ENCODE measurements at regions not wholly inside any gene's neighbourhood (a gene's known extent, or its start where the extent isn't known, plus 50 kb on each side); places are given as distances from the start of the nearest gene placed in this dataset.

DNA sequence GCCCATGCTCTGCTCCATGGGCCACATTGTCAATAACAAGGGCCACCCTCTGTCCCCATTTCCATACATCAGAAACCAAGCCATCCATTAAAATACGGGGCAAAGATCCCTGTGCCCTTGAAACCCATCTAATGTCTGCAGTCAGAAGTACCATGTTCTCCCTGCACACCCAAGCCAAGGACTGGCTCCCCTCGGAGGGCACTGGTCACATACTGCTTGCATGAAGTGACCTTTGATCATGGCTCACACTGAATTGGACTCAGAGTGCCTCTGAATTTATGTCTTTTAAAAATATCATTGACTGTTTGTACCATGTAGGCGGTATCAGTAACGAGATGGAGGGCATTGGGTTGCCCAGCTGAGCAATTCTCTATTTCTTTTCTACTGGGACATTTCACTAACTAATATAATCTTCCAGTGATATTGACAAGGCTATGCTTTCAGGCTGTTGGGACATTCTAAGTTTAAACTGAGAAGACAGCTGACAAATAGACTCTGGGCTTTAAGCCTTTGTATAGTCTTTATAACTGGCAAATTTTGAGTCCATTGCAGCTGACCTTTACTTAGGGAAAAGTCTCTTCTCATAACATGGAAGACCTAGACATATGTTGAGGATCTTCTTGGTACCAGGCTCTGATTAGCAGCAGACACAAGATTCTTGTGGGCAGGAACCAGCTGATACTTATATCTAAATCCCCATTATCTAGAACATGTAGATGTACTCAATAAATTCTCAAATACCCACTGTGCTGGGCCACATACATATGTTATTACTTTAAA, 214.3 kb downstream of the MYCN start:
- no peak for DNase-seq (ENCODE audit: low read depth)

DNA sequence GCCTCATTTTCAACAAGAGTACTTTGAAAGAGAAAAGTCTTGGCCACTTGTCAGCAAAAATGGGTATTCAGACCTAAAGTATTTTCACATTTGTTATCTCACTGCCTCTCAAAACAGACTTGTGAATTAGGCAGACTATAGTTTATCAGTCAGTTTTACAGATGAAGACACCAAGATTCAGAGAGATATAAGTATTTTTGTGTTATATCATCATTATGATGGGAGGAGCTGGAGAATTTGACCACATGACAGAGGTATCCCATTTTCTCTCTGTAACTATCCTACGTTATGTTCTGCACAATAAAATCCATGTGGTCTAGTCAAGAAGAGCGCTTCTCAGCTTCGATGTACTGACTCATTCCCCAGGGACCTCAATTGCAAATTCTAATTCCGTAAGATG, 213.7 kb downstream of the MYCN start:
- DNase-seq (ENCODE audit: low read depth): no peak

DNA sequence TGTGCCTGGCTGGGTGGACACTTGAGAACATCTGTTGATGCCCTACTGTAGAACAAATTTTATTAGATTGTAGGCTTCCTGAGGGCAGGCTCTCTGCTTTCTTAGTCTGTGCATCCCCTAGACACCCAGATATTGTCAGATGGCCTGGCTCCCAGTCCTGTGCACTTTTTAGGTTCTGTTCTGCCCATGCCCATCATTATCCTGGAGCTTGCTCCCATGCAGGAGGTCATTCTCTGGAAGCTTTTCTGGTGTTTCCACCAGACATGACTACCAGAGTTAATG, 213.3 kb downstream of the MYCN start:
- no peak for DNase-seq (ENCODE audit: low read depth)

DNA sequence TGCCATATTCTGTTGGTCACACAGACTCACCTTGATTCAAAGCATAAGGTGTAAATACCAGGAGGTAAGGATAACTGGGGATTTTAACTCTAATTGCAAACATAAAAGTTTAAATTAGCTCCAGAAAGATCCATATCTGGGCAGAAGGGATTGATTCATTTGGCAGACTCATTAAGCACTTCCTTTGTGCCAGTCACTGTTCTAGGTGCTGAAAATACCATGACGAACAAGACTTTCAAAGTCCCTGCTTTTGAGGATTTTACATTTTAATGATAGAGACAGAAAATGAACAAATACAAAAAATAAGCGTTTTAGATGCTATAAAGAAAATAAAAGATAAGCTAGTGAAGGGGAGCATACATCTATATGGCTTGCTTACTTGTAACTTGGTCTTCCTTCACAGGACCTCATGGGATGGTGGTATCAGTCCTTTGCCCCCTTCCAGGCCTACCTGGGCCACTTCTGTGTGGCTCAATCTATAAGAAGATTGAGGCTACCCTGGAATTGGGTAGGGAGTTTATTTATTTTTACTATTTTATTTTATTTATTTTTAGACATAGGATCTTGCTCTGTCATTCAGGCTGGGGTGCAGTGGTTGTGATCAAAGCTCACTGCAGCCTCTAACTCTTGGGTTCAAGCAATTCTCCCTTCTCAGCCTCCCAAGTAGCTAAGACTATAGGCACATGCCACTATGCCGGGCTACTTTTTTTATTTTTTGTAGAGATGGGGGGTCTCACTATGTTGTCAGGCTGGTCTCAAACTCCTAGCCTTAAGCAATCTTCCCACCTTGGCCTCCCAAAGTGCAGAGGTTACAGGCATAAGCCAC, 212.8 kb downstream of the MYCN start:
- no peak for DNase-seq (ENCODE audit: low read depth)

DNA sequence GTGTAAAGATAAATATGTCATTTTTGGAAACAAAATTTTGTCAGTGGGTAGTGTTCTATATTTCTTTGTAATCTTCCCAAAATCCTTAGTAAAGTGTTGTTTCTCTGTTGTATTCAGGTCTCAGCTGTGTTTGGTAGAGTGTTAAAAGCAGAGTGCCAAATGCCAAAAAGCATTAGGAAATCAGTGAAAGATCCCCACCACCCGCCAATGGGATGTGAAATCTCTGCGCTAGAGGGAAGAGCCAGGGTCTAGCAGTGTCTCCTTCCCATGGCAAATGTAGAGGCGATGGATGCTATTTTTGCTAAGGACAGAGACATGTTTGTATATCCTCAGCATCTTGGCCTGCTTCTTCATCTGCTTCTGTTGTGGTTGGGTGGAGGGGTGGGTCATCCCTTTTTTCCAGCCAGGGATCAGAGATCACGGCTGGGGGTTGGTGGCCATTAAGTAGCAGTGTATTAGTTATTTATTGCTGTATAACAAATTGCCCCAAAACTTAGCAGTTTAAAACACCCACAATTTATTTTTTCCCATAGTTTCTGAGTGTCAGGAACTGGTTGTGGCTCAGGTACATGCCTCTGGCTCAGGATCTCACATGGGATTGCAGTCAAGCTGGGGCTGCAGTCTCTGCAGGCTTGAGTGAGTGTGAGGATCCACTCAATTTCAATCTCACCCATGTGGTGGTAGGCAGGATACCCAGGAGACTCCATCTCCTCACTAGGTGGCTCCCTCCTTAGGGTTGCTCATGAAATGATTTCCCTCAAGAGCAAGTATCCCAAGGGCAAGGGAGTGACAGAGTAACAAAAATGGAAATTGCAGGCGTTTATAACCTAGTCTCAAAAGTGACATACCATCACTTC, 211.9 kb downstream of the MYCN start:
- no peak for DNase-seq (ENCODE audit: low read depth)

DNA sequence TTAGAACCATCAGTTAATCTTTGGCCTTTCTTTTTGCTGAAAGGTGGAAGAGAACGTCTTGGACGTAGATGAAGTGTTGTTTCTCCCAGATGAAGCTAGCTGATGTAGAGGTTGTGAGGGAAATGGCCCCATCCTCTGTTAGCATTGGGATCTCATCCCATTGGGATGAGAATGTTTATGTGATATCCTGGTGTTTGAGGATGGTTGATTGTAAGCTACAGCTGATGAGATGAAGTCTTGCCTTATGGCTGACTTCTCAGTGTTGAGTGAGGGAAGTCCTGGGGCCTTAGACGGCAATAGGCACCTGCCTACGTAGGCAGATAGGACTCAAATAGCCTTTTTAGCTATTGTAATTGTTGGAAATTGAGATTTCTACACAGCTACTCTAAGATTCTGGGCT, 211.3 kb downstream of the MYCN start:
- no peak for DNase-seq (ENCODE audit: low read depth)

DNA sequence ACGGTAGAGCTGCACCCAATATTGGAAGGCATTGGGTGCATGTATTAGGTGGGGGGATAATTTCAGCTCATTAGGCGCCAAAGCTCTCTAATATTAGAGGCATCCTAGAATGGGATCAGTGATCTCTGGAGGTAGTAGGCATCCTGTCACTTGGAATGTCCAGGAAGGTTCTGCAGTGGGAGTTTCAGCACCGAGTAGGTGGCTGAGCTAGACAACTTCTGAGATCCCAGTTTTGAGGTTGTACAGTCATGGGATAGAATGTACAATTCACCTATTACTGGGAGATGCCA, 210.9 kb downstream of the MYCN start:
- DNase-seq (ENCODE audit: low read depth): no peak

DNA sequence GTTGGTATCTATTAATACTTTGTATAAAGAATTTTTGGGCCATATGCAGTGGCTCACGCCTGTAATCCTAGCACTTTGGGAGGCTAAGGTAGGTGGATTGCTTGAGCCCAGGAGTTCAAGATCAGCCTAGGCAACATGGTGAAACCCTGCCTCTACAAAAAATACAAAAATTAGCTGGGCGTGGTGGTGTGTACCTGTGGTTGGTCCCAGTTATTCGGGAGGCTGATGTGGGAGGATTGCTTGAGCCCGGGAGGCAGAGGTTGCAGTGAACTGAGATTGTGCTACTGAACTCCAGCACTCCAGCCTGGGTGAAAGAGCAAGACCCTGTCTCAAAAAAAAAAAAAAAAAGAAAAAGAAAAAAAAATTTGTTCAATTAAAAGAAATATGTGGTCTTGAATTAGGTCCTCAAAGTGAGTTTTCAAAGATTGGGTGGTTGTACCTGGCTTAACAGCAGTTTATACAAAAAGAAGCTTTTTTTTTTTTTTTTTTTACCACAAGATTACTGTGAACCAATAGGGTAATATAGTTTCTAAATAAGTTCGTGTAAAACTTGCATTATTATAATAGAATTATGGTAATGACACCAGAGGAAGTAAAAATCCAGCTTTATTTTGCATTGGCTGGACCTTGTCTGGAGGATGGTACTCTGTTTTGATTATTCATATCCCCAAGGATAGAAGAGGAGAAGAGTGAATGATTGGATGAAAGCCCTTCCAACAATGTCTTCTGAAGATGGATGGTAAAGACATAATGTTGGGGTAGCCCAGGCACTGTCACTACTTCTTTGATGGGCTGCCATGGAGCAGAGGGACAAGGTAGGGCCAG, 210.3 kb downstream of the MYCN start:
- DNase-seq (ENCODE audit: low read depth): no peak

DNA sequence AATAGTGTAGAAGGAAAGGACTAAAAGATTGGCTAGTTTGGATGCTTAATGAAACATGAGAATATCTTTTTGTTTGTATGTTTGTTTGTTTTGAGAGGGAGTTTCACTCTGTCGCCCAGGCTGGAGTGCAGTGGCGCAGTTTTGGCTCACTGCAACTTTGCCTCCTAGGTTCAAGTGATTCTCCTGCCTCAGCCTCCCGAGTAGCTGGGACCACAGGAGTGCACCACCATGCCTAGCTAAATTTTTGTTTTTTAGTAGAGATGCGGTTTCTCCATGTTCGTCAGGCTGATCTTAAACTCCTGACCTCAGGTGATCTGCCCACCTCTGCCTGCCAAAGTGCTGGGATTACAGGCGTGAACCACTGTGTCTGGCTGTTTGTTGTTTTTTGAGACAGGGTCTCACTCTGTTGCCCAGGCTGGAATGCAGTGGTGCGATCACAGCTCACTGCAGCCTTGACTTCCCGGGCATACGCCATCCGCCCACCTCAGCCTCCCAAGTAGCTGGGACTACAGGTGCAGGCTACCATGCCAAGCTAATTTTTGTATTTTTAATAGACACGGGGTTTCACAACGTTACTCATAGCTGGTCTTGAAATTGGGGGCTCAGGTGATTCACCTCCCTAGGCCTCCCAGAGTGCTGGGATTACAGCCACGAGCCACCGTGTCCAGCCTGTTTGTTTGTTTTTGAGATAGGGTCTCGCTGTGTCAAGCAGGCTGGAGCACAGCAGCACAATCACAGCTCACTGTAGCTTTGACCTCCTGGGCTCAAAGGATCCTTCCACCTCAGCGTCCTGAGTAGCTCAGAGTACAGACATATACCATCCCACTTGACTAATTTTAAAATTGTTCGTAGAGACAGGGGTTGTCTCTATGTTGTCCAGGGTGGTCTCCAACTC, 209.2 kb downstream of the MYCN start:
- no peak for DNase-seq (ENCODE audit: low read depth)

DNA sequence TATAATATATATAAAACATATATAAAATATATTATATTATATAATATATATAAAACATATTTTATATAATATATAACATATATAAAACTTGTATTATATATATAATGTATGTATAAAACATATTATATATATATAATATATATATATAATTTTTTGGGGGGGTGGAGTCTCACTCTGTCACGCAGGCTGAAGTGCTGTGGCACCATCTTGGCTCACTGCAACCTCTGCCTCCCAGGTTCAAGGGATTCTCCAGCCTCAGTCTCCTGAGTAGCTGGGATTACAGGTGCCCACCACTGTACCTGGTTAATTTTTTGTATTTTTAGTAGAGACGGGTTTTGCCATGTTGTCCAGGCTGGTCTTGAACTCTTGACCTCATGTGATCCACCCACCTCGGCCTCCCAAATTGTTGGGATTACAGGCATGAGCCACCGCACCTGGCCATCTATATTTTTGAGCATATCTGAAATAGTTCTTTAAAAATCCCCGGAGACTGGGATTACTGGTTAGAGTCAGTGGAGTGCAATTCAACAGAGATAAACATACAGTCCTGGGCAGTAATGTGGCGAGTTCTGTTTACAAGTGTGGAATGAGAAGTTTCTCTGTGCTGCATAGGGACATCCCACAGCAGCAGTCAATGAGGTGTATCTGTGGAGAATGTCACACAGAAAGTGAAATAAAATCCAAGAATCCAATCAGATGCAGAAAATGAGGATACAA, 208.4 kb downstream of the MYCN start:
- no peak for DNase-seq (ENCODE audit: low read depth)

DNA sequence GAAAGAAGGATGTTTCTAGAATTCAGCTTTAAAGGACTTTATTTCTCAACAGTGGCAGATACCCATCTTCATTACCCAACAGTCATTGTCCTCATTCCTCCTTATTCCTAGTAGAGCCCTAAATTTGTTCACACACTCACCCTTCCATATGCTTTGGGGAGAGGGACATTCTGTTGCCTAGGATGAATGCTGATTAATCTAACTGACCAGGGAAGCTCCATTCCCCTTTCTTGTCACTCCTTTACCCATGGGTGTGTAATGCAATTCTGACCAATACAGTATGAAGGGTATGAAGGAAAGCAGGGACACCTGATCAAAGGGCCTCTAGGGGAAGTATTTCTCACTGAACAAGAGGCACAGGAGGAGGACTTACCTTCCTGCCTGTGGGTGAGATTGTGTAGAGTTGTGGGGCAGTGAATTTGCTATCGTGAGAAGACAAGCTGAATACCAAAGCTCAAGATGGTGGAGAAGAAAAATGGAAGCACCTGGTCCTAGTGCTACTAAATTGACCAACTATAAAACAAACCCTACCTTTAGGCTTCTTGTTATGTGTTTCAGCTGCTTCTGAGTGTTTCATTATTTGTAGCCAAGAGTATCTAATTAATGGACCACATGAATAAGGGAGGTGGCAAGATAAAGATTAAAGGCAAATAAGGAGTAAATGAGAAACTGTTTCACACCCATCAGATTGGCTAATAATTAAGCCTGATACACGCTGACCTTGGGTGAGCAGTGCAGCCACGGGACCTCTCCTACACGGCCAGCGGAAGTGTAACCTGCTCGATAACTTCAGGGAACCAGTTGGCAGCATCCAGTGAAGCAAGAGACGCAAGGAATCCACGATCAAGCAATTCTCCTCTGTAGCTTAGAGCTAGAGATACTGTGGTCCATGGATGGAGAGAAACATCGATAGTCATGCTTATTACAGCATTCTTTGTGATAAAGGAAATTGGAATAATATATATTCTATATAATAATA, 202.3 kb downstream of the MYCN start:
- no peak for DNase-seq (ENCODE audit: low read depth)

DNA sequence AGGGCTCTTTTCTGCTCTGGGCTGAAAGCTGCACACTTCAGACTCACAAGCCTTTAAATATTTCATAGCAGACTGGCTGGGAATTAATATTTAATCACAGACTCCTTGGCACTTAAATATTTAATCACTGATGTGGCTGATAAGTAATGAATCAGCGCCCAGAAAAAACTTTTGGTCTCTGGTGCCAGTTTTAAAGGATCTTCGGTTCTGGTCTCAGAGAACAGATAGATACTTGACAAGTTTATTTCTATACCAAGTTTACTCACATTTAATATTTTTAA, 201.2 kb downstream of the MYCN start:
- DNase-seq (ENCODE audit: low read depth): no peak

DNA sequence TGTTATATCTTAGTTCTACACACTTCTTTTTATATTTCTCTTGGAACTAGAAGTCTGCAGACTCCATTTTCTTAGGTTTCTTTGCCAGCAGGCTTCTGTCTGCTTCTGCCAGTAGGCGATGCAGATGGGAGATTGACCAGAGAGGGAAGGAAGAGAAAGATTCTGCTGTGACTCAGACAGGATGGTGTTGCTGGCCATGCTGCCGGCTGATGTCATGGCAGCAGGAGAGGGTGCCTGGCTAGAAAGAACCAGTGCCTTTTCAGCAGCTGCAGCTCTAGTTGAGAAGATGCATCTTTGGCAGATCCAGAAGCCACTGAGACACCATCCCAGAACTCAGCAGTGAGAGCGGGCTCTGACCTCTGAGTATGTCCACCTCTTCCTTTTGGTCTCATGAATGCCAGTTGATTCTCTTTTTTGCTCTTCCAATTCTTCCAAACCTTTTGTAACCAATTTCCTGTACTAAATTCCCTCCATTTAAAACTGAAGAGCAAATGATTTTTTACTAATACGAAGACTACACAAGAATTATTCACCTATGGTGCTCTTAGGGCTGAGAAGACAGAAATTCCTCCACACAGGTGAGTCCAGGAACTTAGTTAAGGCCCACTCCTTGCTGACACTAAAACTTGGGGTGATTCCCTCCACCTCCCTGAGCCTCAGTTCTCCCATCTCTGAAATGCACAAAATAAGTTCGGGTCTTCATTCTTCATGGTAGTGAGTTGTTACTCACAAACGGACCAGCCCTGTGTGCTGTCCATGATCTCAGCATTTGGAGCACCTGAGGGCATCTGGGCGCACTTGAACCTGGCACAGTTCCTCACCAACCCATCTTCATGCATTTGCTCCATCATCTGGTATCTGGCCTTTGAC, 200.7 kb downstream of the MYCN start:
- no peak for DNase-seq (ENCODE audit: low read depth)

DNA sequence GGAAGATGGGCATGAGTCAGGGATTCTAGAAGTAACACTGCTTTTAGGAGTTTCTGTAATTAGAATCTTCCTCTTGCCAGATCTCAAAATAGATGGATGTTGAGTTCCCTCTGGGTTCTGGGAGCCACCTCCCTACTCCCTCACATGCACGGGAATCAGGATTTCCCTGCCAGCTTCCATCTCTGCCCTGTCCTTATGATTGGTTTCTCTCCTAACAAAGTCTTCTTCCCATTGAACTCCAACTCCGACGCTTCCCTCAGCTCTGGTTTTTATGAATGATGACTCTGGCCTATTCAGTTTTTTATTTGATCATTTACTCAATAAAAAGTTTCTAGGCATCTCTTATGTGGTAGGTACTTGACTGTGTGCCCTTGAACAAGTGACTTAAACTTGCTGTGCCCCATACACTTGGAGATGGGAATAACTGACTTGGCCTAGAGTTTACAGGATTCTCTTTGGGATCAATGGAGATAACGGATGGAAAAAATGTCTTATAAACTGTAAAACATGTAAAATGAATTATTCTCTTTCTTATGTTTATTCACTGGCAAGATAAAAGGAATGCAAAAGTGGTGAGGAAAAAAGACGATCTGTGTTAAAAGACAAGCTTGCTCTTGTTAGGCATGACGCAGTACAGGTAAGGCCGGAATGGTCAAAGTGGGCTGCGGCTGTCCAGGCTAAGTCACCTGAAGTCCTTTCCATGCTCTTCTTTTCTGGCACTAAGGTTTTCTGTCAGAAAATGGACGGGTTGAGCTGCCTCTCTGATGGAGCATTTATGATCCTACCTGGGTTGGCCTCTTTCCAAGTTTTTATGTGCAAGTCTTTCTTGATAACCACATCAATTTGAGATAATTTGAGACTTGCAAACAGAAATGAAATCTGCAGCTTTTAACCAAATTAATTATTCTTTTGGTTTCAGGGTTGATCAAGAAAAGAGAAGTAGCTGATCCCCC, 199.6 kb downstream of the MYCN start:
- DNase-seq (ENCODE audit: low read depth): no peak

DNA sequence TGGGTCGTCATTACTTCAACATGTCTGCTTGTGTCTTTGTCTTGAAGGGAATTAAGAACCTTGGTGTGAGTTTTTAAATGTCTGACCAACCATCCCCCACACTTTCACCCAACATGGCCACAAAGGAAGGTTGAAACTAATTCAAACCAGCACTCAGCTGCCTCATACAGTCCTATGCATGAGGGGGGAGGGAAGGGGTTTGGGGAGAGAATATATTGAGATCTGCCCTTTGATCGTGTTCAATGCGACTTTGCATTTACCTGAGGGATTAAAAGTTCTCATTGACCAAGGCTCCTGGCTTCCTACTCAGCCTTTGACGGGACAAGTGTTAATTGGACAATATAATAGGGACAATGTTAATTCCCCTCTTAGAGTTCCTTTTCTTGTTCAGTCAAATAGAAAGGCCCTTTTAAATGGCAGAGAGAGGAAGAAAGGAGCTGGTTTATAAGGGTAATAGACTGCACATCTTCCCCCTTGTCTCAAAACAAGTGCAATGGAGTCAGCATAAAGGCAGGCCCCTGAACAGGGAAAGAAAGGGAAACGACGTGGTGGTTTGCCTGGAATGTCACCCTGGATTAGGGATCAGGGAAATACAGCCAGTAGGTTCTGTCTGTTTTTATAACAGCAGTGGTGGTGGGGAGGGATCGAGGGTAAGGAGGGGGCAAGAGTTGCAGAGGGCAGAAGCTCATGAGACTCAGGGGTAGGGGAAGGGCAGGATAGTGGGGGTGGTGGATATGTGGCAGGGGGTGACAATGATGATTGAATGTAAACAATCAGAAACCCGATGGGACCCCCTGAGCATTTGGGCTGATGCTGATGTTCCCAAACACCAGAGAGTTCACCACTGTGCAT, 198.7 kb downstream of the MYCN start:
- DNase-seq (ENCODE audit: low read depth): no peak

DNA sequence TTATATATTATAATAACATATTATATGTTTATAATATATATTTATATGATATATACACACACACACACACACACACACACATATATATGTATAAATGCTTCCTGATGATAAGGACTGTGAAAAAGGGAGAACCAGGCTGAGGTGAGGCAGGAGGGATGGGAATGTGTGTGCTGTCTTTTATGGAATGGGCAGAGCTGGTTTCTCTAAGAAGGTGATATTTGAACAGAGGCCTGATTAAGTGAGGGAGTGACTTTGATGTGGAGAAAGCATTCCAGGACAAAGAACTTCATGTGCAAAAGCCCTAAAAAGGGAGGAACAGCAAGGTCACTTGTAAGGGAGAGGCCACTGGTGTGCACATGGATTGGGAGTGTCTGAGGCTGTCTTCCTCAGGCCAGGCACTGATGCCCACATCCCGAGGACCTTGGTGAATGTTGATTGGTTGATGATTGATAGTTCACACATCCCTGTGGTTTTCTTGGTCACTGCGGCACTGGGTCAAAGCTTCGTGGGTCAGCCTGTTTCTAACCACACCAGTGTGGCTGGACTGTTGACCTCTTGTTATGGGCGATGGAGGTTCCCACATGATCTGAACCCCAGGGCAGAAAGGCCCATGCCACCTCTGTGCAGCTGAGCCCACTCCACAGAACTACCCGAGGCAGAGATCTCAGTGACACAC, 196.9 kb downstream of the MYCN start:
- DNase-seq (ENCODE audit: low read depth): no peak

All from M059J (cell line).